HT1080 (cell line): ENCODE measurements at regions not wholly inside any gene's neighbourhood (a gene's known extent, or its start where the extent isn't known, plus 50 kb on each side); places are given as distances from the start of the nearest gene placed in this dataset.

Source experiments
- DNase-seq: peaks from one replicate; pipeline ENCODE4 v3.0.0-alpha.2; 2015; ENCODE audit warnings: low read depth

GRCh38 chr2:4674007-4674406, 970.6 kb downstream of the DCDC2C start:
- peak; percentile 18 for DNase-seq

- no peak for DNase-seq
Measured at GRCh38 chr2:4675295-4675694, 971.9 kb downstream of the DCDC2C start.

GRCh38 chr2:4678927-4679326, 975.6 kb downstream of the DCDC2C start:
- peak; percentile 80 for DNase-seq

GRCh38 chr2:4679391-4679790, 976.0 kb downstream of the DCDC2C start:
- no peak for DNase-seq

GRCh38 chr2:4684921-4685320, 981.5 kb downstream of the DCDC2C start:
- no peak for DNase-seq

- DNase-seq: no peak
Measured at GRCh38 chr2:4690913-4691312, 987.5 kb downstream of the DCDC2C start.

- DNase-seq: peak; percentile 76
Measured at GRCh38 chr2:4693266-4693665, 989.9 kb downstream of the DCDC2C start.

- DNase-seq: no peak
Measured at GRCh38 chr2:4695281-4695861, 992.0 kb downstream of the DCDC2C start.

- peak; percentile 32 for DNase-seq
Measured at GRCh38 chr2:4715065-4715464, 977.1 kb upstream of the SOX11 start.

GRCh38 chr2:4718777-4719176, 973.4 kb upstream of the SOX11 start:
- DNase-seq: no peak

GRCh38 chr2:4725618-4726017, 966.6 kb upstream of the SOX11 start:
- no peak for DNase-seq

GRCh38 chr2:4732560-4732959, 959.6 kb upstream of the SOX11 start:
- DNase-seq: no peak

GRCh38 chr2:4745056-4745991, 946.9 kb upstream of the SOX11 start:
- peak; percentile 16 for DNase-seq

GRCh38 chr2:4753721-4754120, 938.5 kb upstream of the SOX11 start:
- no peak for DNase-seq

GRCh38 chr2:4762951-4763376, 929.2 kb upstream of the SOX11 start:
- DNase-seq: peak; percentile 25

GRCh38 chr2:4765787-4766530, 926.2 kb upstream of the SOX11 start:
- DNase-seq: no peak

- DNase-seq: no peak
Measured at GRCh38 chr2:4775668-4776067, 916.5 kb upstream of the SOX11 start.

- DNase-seq: peak; percentile 80
Measured at GRCh38 chr2:4780679-4781078, 911.5 kb upstream of the SOX11 start.

GRCh38 chr2:4782647-4783046, 909.5 kb upstream of the SOX11 start:
- DNase-seq: no peak

- peak; percentile 32 for DNase-seq
Measured at GRCh38 chr2:4791488-4791887, 900.7 kb upstream of the SOX11 start.

- DNase-seq: peak; percentile 80
Measured at GRCh38 chr2:4792126-4792525, 900.1 kb upstream of the SOX11 start.

GRCh38 chr2:4803396-4803795, 888.8 kb upstream of the SOX11 start:
- no peak for DNase-seq
